ENCODE measurements at regions not wholly inside any gene's neighbourhood (a gene's known extent, or its start where the extent isn't known, plus 50 kb on each side); places are given as distances from the start of the nearest gene placed in this dataset.

DNA sequence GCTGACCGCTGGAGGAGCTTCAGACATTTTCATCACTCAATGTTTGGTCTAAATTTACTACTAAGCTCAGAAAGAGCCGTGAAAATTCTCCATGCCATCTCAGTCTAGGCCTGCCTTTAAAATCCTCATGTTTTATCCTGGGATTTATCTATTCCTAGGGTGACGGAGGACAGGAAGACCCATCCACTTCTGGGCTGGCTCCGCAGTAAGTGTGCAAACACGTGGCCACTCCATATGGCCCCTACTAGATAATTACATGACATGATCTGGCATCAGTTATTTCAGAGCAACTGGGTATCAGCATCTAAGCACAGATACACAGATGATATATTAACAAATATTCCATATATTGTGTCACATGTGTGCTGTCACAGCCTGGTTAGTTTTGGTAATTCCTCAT is 77.8 kb upstream of the HS3ST4 start:
- CTCF ChIA-PET, result interaction anchor here (0.5 kb wide), 1 partner anchor 498 kb away, joined by 5 read pairs; no protein-coding TSS in a partner anchor

DNA sequence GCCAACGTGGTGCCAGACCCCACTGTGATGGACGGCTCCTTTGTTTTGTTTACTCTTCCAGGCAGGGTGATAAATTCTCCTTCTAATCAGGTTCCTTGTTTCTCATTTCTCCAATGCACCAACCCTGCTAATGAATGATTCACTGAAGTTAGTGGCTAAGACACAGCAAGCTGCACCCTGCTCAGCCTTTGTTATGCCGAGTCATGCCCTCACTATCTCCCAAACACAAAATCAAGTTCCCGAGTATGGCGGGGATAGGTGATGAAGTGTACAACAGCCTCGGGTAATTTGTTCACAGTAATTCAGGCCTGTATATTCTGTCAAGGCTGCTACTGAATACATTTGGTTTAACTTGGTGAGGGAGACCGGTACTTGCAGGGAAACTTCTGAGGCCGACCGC is 83.8 kb upstream of the HS3ST4 start:
- ChIA-PET CTCF (no interaction called here), POLR2A (ENCODE audit: low non-redundant PET) (no interaction called here)
- no peak for TF ChIP-seq CTCF (conservative IDR thresholded peaks at IDR 0.05; ENCODE audit: low read depth, low read length)
- no peak for TF ChIP-seq EZH2 (IDR thresholded peaks at IDR 0.05; ENCODE audit: borderline replicate concordance, low read depth, low read length, poor library complexity, severe bottlenecking)
- no TSS peak for BruUV-seq (replicated peaks)
- no peak overlapping the region for H3K27ac ChIP-seq (ENCODE audit: low read depth, low read length, poor library complexity, severe bottlenecking)
- H3K9me3 ChIP-seq (ENCODE audit: low read depth, low read length, poor library complexity, severe bottlenecking), result no peaks in the 10 kb centered on the region
- H3K27me3 ChIP-seq (replicated peaks; ENCODE audit: insufficient read depth, low read depth, low read length, poor library complexity), result no peaks in the 10 kb centered on the region
- intact Hi-C loops (cut with micrococcal nuclease; ENCODE audit: unreplicated experiment), result no loop called here
- H3K4me1 ChIP-seq (ENCODE audit: insufficient read depth, low read length, poor library complexity, severe bottlenecking), result no peaks in the 10 kb centered on the region
- H3K36me3 ChIP-seq (ENCODE audit: insufficient read depth, low read length, poor library complexity, severe bottlenecking), result no peaks in the 10 kb centered on the region
- no peak overlapping the region for H3K4me3 ChIP-seq (ENCODE audit: low read depth, low read length, poor library complexity, severe bottlenecking)
- no peak for DNase-seq (ENCODE audit: low spot score)

More for the DNA sequence above, 77.8 kb upstream of the HS3ST4 start:
- TF ChIP-seq EZH2 (IDR thresholded peaks at IDR 0.05; ENCODE audit: borderline replicate concordance, low read depth, low read length, poor library complexity, severe bottlenecking) (no peak), CTCF (conservative IDR thresholded peaks at IDR 0.05; ENCODE audit: low read depth, low read length) (no peak)
- H3K36me3 ChIP-seq (ENCODE audit: insufficient read depth, low read length, poor library complexity, severe bottlenecking), result no peaks in the 10 kb centered on the region
- no TSS peak for BruUV-seq (replicated peaks)
- H3K27me3 ChIP-seq (replicated peaks; ENCODE audit: insufficient read depth, low read depth, low read length, poor library complexity), result no peaks in the 10 kb centered on the region
- no peaks in the 10 kb centered on the region for H3K9me3 ChIP-seq (ENCODE audit: low read depth, low read length, poor library complexity, severe bottlenecking)
- intact Hi-C loops (cut with micrococcal nuclease; ENCODE audit: unreplicated experiment), result no loop called here
- no peak overlapping the region for H3K27ac ChIP-seq (ENCODE audit: low read depth, low read length, poor library complexity, severe bottlenecking)
- no peak overlapping the region for H3K4me3 ChIP-seq (ENCODE audit: low read depth, low read length, poor library complexity, severe bottlenecking)
- DNase-seq (ENCODE audit: low spot score), result no peak
- POLR2A ChIA-PET (ENCODE audit: low non-redundant PET), result no interaction called here
- H3K4me1 ChIP-seq (ENCODE audit: insufficient read depth, low read length, poor library complexity, severe bottlenecking), result no peaks in the 10 kb centered on the region

GRCh38 chr16:25606069-25606468 is 85.7 kb upstream of the HS3ST4 start:
- no peaks in the 10 kb centered on the region for H3K9me3 ChIP-seq (ENCODE audit: low read depth, low read length, poor library complexity, severe bottlenecking)
- POLR2A ChIA-PET (ENCODE audit: low non-redundant PET), result no interaction called here
- DNase-seq (ENCODE audit: low spot score), result no peak
- no peaks in the 10 kb centered on the region for H3K4me1 ChIP-seq (ENCODE audit: insufficient read depth, low read length, poor library complexity, severe bottlenecking)
- H3K36me3 ChIP-seq (ENCODE audit: insufficient read depth, low read length, poor library complexity, severe bottlenecking), result no peaks in the 10 kb centered on the region
- no peak overlapping the region for H3K27ac ChIP-seq (ENCODE audit: low read depth, low read length, poor library complexity, severe bottlenecking)
- TF ChIP-seq CTCF (conservative IDR thresholded peaks at IDR 0.05; ENCODE audit: low read depth, low read length) (no peak), EZH2 (IDR thresholded peaks at IDR 0.05; ENCODE audit: borderline replicate concordance, low read depth, low read length, poor library complexity, severe bottlenecking) (no peak)
- no TSS peak for BruUV-seq (replicated peaks)
- H3K4me3 ChIP-seq (ENCODE audit: low read depth, low read length, poor library complexity, severe bottlenecking), result no peak overlapping the region
- CTCF ChIA-PET, result no interaction called here
- no peaks in the 10 kb centered on the region for H3K27me3 ChIP-seq (replicated peaks; ENCODE audit: insufficient read depth, low read depth, low read length, poor library complexity)
- intact Hi-C loops (cut with micrococcal nuclease; ENCODE audit: unreplicated experiment), result no loop called here
